ENCODE measurements at regions not wholly inside any gene's neighbourhood (a gene's known extent, or its start where the extent isn't known, plus 50 kb on each side); places are given as distances from the start of the nearest gene placed in this dataset.

GRCh38 chr13:65829241-65830008, 1400.7 kb downstream of the PCDH9 start (continued):
- TF ChIP-seq CDX4 (CRISPR knock-in tag; IDR thresholded peaks at IDR 0.05; ENCODE audit: borderline replicate concordance) (no peak), ZNF138 (CRISPR knock-in tag; conservative IDR thresholded peaks at IDR 0.05) (no peak), ERG (CRISPR knock-in tag; IDR thresholded peaks at IDR 0.05) (no peak), FOXP1 (CRISPR knock-in tag; IDR thresholded peaks at IDR 0.05; ENCODE audit: borderline replicate concordance) (no peak), ZNF396 (CRISPR knock-in tag; IDR thresholded peaks at IDR 0.05; ENCODE audit: borderline replicate concordance) (no peak), MYBL2 (CRISPR knock-in tag; IDR thresholded peaks at IDR 0.05) (no peak), ZNF532 (CRISPR knock-in tag; IDR thresholded peaks at IDR 0.05; ENCODE audit: borderline replicate concordance) (no peak), E2F1 (CRISPR knock-in tag; IDR thresholded peaks at IDR 0.05) (no peak), ZNF425 (CRISPR knock-in tag; conservative IDR thresholded peaks at IDR 0.05) (no peak)

- ChIA-PET CTCF (no interaction called here), POLR2A (no interaction called here)
- no peaks in the 10 kb centered on the region for H3K27me3 Mint-ChIP-seq (ENCODE audit: low read depth)
- H3K4me1 Mint-ChIP-seq, result no peaks in the 10 kb centered on the region
- no peak overlapping the region for H3K4me3 Mint-ChIP-seq
- TF ChIP-seq MLX (CRISPR knock-in tag; IDR thresholded peaks at IDR 0.05) (no peak), ATF3 (CRISPR knock-in tag; conservative IDR thresholded peaks at IDR 0.05) (no peak), TCF7 (CRISPR knock-in tag; IDR thresholded peaks at IDR 0.05; ENCODE audit: low read depth) (no peak), RORB (CRISPR knock-in tag; IDR thresholded peaks at IDR 0.05) (no peak), HMGXB4 (CRISPR knock-in tag; IDR thresholded peaks at IDR 0.05) (no peak), FOXJ3 (CRISPR knock-in tag; IDR thresholded peaks at IDR 0.05; ENCODE audit: borderline replicate concordance) (no peak), ZNF671 (CRISPR knock-in tag; IDR thresholded peaks at IDR 0.05) (no peak), ERG (CRISPR knock-in tag; IDR thresholded peaks at IDR 0.05) (no peak), SMAD4 (CRISPR knock-in tag; IDR thresholded peaks at IDR 0.05) (no peak)
- H3K9me3 Mint-ChIP-seq, result no peaks in the 10 kb centered on the region
- no peaks in the 10 kb centered on the region for H3K36me3 Mint-ChIP-seq
- ATAC-seq, result no peak
- no peak overlapping the region for H3K27ac Mint-ChIP-seq
- no peak for DNase-seq (ENCODE audit: low spot score)
Measured at GRCh38 chr13:65826657-65827056, 1403.5 kb downstream of the PCDH9 start.
